NCI-H2171 (cell line): ENCODE measurements at regions not wholly inside any gene's neighbourhood (a gene's known extent, or its start where the extent isn't known, plus 50 kb on each side); places are given as distances from the start of the nearest gene placed in this dataset.

Experiments
- DNase-seq: peaks from one replicate; lab custom pipeline; 2025; lab: John Stamatoyannopoulos, UW

DNA sequence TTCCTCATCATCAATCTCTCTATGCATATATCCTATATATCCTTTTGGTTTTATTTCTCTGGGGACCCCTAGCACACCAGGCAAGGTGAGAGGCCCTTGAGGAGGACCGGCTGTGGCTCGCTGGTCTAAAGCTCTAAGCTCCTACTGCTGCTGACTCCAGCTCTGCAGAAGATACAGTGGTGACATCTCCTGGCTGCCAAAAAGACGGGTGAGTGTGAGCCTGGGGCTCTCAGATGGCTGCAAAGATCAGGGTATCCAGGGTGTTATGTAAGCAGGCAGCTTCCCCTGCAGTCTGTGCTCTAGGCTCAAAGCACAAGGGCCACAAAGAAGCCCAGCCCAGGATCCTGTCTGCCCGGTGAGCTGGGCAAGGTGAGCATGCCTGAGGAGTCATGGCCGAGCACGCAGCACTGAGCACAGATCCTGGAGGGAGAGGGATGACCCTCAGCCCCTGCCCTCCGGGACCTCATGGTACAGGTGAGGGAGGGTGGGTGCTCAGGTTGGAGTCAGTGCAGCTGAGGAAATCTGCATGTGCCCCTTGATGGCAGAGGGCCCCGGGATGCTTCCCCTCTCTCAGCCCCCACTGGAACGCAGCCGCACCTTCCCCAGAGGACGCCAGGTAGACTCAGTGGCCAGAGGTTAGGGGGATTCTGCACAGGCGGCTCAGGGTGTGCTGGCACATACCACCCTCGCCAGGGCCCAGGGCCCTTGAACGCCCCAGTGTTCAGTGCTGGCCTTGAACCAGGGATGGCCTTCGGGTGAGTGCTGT, 95.4 kb upstream of the INSIG1 start:
- no peak for DNase-seq

- no peak for DNase-seq
These were observed 94.4 kb upstream of the INSIG1 start for GRCh38 chr7:155203059-155203881.

GRCh38 chr7:155203882-155204691, 93.6 kb upstream of the INSIG1 start:
- DNase-seq, result no peak

- DNase-seq, result no peak
These were observed 92.8 kb upstream of the INSIG1 start for GRCh38 chr7:155204744-155205367.

DNA sequence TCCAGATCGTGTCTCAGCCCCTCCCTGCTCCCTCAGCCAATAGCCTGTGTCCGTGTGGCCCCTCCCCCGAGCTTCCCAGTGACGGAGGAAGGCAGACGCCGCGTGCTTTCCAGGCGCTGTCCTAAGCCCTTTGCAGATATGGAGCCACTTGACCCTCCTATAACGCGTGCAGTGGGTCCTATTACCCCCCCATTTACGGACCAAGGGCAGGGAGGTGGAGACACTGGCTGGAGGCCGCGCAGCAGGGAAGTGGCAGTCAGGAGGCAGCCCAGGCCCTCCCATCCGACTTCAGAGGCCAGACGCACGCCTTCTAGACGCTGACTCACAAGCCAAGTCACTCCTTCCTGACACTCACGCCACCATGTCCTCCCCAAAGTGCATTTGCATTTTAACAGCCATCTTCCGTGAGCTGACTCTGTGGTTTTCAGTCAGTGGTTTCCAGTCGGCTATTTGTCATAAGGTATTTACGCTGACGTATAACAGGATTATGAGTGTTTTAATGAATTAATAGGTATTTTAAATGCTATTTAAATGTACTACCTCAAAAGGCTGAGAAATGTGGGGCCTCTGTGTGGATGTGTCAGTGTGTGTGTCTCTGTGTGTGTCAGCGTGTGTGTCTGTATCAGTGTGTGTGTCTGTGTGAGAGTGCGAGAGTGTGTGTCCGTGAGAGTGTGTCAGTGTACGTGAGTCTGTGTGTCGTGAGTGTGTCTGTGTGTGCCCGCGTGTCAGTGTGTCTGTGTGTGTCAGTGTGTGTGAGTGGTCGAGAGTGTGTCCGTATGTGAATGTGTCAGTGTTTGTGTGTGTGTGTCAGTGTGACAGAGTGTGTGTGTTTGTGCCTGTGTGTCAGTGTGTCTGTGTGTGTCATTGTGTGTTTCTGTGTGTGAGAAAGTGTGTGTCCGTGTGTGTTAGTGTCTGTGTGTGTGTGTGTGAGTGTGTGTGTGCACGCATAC, 92.0 kb upstream of the INSIG1 start:
- no peak for DNase-seq

DNA sequence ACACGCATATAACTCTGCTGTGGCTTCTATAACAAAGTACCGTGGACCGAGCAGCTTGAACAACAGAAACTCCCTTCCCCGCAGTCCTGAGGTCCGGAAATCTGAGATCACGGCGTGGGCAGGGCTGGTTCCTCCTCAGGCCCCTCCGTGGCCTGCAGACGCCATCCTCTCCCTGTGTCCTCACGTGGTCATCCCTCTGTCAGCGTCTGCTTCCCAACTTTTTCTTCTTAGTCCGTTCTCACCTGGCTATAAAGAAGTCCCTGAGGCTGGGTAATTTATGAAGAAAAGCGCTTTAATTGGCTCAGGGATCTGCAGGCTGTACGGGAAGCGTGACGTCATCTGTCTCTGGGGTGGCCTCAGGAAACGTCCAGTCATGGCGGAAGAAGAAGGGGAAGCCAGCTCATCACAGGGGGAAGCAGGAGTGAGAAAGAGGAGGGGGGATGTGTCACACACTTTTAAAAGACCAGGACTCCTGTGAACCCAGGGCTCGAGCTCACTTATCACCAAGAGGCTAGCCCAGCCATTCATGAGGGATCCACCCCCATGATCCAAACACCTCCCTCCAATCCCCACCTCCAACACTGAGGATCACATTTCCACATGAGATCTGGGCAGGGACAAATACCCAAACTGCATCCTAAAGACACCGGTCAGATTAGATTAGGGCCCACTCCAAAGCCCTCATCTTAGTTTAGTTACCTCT, 91.2 kb upstream of the INSIG1 start:
- DNase-seq, result no peak

DNA sequence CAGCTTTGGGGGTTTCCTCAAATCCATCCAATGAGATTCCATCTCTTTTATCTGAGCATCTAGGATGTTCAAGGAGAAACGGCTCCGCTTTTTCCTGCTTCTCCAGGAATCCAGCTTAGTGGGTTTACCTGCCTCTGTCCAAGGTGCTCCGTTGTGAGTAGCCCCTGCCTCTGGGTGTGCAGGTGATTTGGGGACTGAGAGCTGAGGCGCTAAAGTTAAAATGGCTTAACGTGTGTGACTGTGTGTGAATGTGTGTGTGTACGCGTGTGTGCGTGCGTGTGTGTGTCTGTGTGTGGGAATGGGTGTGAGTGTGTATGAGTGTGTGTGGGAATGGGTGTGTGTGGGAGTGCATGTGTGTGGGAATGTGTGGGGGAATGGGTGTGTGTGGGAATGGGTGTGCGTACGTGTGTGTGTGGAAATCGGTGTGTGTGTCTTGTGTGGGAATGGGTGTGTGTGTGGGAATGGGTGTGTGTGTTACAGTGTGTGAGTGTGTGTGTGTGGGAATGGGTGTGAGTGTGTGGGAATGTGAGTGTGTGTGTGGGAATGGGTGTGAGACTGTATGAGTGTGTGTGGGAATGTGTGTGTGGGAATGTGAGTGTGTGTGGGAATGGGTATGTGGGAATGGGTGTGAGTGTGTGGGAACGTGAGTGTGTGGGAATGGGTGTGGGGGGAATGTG, 90.2 kb upstream of the INSIG1 start:
- no peak for DNase-seq

- DNase-seq, result no peak
These were observed 88.8 kb upstream of the INSIG1 start for GRCh38 chr7:155208681-155209477.

- no peak for DNase-seq
These were observed 88.0 kb upstream of the INSIG1 start for GRCh38 chr7:155209478-155210319.

DNA sequence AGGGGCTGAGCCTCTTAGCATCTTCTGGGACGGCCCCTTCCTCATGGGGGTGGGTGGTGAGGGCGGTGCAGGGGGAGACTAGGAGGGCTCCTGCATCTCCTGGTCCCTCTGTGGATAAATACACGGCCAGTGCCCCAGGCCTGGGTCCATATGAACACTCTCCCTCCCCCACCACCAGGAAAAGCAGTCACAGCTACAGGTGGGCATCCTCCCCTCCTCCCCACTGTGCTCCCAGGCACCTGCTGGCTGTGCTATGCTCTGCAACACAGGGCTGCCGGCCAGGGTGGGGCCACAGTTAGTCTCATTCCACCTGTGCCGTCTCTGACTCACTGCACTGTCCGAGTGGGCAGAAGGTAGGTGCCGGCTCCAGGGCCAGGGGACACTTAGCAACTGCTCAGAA, 87.3 kb upstream of the INSIG1 start:
- no peak for DNase-seq

DNA sequence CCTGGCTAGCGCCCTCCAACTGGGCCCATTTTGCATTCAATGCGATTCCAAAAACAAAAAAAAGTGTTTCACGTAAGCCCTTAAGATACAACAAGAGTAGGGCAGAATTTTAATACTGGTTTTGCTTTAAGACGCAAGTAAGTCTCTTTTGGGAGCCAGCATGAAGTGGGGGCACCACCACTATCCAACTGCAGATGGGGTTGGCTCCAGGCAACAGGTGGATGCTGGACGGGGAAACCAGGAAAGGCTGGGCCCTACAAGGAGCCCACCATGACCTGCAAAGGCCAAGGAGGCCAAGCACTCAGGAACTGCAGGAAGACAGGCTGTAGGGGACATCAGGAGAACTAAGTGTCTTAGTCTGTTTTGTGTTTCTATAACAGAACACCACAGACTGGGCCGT, 86.5 kb upstream of the INSIG1 start:
- no peak for DNase-seq

GRCh38 chr7:155211761-155212160, 85.9 kb upstream of the INSIG1 start:
- no peak for DNase-seq

DNA sequence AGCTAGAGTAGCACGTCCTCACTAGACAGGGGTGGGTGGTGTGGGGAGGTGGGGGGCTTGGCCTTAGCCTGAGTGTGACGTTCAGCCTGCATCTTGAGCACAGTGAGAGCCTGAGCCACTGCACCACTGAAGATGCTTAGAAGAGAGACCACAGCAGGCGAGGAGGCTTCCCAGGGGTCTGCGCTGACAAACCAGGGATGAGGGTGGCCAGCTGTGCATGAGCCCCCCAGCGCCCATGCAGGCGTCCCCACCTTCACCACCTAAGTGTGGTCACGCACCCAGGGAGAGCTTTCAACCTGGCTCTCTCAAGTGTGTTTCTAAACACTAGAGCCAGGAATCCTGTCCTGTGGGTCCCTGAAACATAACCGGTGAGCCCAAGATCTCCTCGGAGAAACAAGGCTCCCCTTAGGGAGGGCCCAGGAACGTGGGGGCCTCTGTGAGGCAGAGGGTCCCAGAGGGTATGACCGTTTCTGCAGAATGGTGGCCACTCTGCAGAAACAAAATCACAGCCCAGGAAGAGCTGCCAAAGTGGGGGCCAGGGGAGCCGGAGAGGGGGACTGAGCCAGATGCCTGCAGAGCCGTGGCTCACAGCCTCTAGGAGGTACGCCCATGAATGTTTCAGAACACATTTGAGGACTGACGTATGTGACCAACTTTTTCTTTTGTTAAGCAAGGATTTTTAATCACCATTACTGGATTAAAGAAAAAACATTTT, 85.2 kb upstream of the INSIG1 start:
- DNase-seq, result no peak

- no peak for DNase-seq
These were observed 84.3 kb upstream of the INSIG1 start for GRCh38 chr7:155213385-155213784.

DNA sequence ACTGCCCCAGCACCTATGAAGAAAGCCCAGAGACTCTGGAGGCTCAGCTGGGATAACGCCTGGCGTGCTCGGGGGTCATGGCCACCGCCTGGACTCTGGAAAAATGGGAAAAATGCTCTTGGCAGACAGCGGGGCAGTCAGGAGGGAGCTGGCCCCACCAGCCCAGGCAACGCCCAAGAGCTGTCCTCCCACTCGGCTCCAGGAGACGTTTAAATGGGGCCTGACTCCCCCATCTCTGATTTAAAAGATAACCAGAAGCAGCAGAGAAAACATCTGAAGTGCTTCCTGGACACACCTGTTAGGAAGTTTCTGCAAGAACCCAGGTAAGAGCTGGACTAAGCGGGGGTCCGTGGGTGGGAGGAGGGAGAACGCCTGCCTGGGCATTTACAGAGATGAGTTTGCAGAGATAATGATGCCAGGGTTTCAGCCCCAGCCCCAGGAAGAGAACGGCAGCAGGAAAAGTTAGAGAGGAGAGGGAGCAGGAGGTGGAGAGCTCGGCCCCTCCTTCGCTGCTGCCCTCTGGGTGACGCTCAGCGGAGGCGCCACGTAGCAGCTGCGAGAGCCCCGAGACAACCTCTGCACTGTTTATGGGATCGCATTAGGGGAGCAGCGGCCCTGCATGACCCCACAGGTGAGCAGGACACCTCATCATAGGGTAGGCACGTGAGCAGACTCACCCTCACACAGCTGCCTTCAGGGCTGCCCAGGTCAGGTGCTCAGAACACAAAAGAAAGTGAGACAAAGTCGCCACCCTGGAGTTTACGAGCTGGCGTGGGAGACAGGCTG, 83.5 kb upstream of the INSIG1 start:
- no peak for DNase-seq

DNA sequence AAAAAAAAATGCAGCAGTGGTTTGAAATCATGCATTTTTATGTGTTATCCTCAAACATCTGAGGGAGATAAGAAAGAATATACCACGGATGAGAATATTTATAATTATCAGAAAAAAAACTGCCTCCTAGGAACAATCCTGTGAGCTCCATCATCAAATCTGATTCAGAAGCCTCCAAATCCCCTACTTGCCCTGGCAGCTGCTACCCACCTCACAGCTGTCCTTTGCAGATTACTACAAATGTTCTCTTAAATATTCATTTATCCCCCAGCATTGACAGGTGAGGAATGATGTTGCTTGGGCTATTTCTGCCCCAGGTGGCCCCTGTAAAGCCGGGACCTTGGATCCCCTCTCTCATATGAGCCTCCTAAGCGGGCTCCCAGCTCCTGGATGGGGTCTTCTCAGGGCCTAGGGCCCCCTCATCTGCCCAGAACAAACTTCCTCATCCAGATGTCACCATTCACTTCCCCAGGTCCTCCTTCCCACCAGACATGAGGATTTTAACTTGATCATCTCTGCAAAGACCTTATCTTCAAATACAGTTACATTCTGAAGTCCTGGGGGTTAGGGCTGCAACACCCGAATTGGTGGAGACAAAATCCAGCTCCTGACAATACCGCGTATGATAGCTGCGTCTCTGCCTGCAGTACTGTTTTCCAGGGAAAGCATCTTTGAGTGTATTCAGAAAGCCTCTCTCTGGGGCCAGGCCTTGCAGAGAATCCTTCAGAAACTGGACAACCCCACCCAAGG, 81.9 kb upstream of the INSIG1 start:
- DNase-seq, result no peak
